ENCODE measurements at regions not wholly inside any gene's neighbourhood (a gene's known extent, or its start where the extent isn't known, plus 50 kb on each side); places are given as distances from the start of the nearest gene placed in this dataset.

DNA sequence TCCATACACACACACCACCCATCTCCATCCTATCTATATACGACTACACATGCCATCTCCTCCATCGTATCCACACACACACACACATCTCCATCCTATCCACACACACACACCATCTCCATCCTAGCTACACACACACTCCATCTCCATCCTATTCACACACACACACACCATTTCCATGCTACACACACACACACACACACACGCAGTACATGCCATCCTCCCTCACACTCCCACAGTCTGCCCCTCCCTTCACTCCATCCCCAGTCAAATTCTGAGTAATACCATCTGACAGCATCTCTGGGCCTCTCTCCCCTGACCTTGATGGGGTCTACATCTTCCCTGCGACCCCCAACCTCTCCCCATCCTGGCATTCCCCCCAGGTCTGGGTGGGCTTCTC is 193.8 kb upstream of the LHX5 start:
- no peak overlapping the region for H3K4me3 ChIP-seq
- 72 to 93% (median 84%) methylated on average over 4 of the region's 4 CpGs for WGBS, 4 donors
- DNase-seq, result no peak
- no peaks in the 10 kb centered on the region for H3K9me3 ChIP-seq (replicated peaks in 1 of 3)
- intact Hi-C loops (cut with DNase I), result no loop called here
- no peak overlapping the region for H3K27ac ChIP-seq
- TF ChIP-seq, protein P1, sequence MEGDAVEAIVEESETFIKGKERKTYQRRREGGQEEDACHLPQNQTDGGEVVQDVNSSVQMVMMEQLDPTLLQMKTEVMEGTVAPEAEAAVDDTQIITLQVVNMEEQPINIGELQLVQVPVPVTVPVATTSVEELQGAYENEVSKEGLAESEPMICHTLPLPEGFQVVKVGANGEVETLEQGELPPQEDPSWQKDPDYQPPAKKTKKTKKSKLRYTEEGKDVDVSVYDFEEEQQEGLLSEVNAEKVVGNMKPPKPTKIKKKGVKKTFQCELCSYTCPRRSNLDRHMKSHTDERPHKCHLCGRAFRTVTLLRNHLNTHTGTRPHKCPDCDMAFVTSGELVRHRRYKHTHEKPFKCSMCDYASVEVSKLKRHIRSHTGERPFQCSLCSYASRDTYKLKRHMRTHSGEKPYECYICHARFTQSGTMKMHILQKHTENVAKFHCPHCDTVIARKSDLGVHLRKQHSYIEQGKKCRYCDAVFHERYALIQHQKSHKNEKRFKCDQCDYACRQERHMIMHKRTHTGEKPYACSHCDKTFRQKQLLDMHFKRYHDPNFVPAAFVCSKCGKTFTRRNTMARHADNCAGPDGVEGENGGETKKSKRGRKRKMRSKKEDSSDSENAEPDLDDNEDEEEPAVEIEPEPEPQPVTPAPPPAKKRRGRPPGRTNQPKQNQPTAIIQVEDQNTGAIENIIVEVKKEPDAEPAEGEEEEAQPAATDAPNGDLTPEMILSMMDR (IDR thresholded peaks at IDR 0.05), result no peak
- no peak for TF ChIP-seq POLR2A (IDR thresholded peaks at IDR 0.05)
- H3K27me3 ChIP-seq, result peaks cover 31% of the 10 kb centered on the region
- no peaks in the 10 kb centered on the region for H3K36me3 ChIP-seq (replicated peaks in 1 of 2)
- H3K4me1 ChIP-seq (replicated peaks in 1 of 2), result no peaks in the 10 kb centered on the region

- 47 to 64% (median 50%) methylated on average over 6 of the region's 6 CpGs for WGBS, 4 donors
- no peak for DNase-seq
- Histone ChIP-seq H3K9me3 (replicated peaks in 1 of 3) (no peaks in the 10 kb centered on the region), H3K27ac (no peak overlapping the region), H3K36me3 (replicated peaks in 1 of 2) (no peaks in the 10 kb centered on the region), H3K4me1 (replicated peaks in 1 of 2) (no peaks in the 10 kb centered on the region), H3K27me3 (peaks cover 28% of the 10 kb centered on the region), H3K4me3 (no peak overlapping the region)
- TF ChIP-seq POLR2A (IDR thresholded peaks at IDR 0.05), result no peak
- TF ChIP-seq, protein P1 (IDR thresholded peaks at IDR 0.05), result no peak
- intact Hi-C loops (cut with DNase I), result no loop called here
Observed at GRCh38 chr12:113664224-113664681, 192.6 kb upstream of the LHX5 start.

DNA sequence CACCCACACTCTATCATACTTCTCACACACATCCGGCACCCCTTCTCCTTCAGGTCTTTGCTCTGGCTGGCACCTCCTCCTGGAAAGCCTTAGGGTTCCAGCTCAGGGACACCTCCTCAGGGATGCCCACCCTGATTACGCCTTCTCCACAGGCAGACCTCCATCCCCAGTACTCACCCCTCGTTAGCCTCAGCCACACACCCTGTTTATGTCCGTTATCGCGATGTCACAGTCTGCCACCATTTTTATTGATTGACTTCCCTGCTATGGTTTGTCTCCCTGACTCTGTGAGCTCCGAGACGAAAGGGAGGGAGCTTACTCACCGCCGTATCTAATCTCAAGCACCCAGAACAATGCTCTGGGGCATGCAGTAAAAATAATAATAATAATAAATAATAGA is 191.7 kb upstream of the LHX5 start:
- Histone ChIP-seq H3K4me1 (replicated peaks in 1 of 2) (no peaks in the 10 kb centered on the region), H3K9me3 (replicated peaks in 1 of 3) (no peaks in the 10 kb centered on the region), H3K4me3 (no peak overlapping the region), H3K36me3 (replicated peaks in 1 of 2) (no peaks in the 10 kb centered on the region), H3K27ac (no peak overlapping the region), H3K27me3 (peaks cover 25% of the 10 kb centered on the region)
- intact Hi-C loops (cut with DNase I), result no loop called here
- TF ChIP-seq POLR2A (IDR thresholded peaks at IDR 0.05), result no peak
- TF ChIP-seq, protein P1 (IDR thresholded peaks at IDR 0.05), result no peak
- 70 to 75% (median 75%) methylated on average over 10 of the region's 10 CpGs for WGBS, 4 donors
- DNase-seq, result no peak

GRCh38 chr12:113660936-113661335 is 189.3 kb upstream of the LHX5 start:
- no peak for DNase-seq
- H3K36me3 ChIP-seq (replicated peaks in 1 of 2), result no peaks in the 10 kb centered on the region
- H3K4me1 ChIP-seq (replicated peaks in 1 of 2), result no peaks in the 10 kb centered on the region
- 23 to 37% (median 32%) methylated on average over 2 of the region's 2 CpGs for WGBS, 4 donors
- TF ChIP-seq POLR2A (IDR thresholded peaks at IDR 0.05), result no peak
- TF ChIP-seq, protein P1 (IDR thresholded peaks at IDR 0.05), result no peak
- H3K9me3 ChIP-seq (replicated peaks in 1 of 3), result no peaks in the 10 kb centered on the region
- H3K27me3 ChIP-seq, result peaks cover 10% of the 10 kb centered on the region
- no peak overlapping the region for H3K4me3 ChIP-seq
- intact Hi-C loops (cut with DNase I), result no loop called here
- no peak overlapping the region for H3K27ac ChIP-seq
